ENCODE measurements at regions not wholly inside any gene's neighbourhood (a gene's known extent, or its start where the extent isn't known, plus 50 kb on each side); places are given as distances from the start of the nearest gene placed in this dataset.

DNA sequence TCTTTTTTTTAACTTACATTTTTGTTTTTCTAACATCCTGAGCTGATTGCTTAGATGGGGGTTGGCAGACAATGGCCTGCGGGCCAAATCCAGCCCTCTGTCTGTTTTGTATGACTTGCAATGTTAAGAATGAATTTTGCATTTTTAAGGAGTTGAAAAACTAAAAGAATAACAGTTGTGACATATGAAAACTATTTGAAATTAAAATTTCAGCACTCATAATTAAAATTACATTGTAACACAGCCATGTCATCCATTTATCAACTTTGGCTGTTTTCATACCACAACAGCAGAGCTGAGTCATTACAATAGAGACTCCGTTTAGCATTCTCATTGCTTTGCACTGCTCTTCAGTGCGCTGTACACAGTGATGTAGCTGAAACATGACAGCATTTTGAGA, 94.1 kb upstream of the MC4R start:
- Histone ChIP-seq H3K4me1 (ENCODE audit: control insufficient read depth, insufficient read depth, low read length) (no peaks in the 10 kb centered on the region), H3K27me3 (ENCODE audit: control insufficient read depth, insufficient read depth, low read length) (no peaks in the 10 kb centered on the region), H3K4me3 (ENCODE audit: low read length) (no peak overlapping the region), H3K27ac (ENCODE audit: low read length) (no peak overlapping the region), H3K9me3 (ENCODE audit: control insufficient read depth, insufficient read depth, low read length) (no peaks in the 10 kb centered on the region), H3K36me3 (ENCODE audit: control insufficient read depth, insufficient read depth, low read length) (no peaks in the 10 kb centered on the region)
- H3K27me3 Mint-ChIP-seq (ENCODE audit: low read depth in 2 of 2), result no peaks in the 10 kb centered on the region
- intact Hi-C loops (cut with micrococcal nuclease), result no loop called here
- ATAC-seq (no peak), DNase-seq (no peak)
- H3K4me3 Mint-ChIP-seq, result no peak overlapping the region
- peaks cover 2 to 4% of the 10 kb centered on the region in 2 donors for H3K9me3 Mint-ChIP-seq
- WGBS (ENCODE audit: insufficient coverage), result 95% methylated on average over 2 of the region's 3 CpGs
- H3K27ac Mint-ChIP-seq, result no peak overlapping the region
- TF ChIP-seq, protein P1, sequence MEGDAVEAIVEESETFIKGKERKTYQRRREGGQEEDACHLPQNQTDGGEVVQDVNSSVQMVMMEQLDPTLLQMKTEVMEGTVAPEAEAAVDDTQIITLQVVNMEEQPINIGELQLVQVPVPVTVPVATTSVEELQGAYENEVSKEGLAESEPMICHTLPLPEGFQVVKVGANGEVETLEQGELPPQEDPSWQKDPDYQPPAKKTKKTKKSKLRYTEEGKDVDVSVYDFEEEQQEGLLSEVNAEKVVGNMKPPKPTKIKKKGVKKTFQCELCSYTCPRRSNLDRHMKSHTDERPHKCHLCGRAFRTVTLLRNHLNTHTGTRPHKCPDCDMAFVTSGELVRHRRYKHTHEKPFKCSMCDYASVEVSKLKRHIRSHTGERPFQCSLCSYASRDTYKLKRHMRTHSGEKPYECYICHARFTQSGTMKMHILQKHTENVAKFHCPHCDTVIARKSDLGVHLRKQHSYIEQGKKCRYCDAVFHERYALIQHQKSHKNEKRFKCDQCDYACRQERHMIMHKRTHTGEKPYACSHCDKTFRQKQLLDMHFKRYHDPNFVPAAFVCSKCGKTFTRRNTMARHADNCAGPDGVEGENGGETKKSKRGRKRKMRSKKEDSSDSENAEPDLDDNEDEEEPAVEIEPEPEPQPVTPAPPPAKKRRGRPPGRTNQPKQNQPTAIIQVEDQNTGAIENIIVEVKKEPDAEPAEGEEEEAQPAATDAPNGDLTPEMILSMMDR (IDR thresholded peaks at IDR 0.05), result no peak
- no peaks in the 10 kb centered on the region for H3K36me3 Mint-ChIP-seq
- no peaks in the 10 kb centered on the region for H3K4me1 Mint-ChIP-seq

DNA sequence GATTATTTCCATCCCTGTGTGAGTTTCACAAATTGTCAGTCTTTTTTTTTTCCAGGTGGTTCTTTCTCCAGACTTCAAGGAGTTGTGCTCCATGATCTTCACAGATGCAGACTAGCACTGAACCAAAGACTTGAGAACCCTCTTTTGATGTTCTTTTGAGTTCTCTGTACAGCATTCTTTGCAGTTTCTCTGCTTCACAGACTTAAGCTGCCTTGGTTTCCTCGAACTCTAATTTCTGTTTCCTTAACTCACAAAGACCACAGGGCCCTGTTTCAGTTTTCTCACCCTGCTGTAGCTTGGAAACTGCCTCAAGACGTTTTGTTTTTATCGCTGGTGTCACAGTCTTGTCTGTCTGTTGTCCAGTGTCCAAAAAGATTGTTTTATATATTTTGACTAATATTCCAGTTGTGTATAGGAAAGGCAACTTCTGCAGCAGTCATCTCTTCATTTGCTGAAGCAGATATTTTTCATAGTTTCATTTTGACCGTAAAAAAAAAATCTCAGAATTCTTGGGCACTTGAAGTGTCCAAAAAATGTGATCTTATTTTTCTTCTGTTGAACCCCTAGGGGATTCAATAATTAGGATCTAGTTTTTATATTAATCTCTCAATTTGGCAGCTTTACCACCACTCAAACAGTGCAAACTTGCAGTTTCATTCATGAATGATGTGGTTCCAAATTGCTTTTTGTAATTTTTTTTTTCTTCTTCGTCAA, 97.0 kb upstream of the MC4R start:
- intact Hi-C loops (cut with micrococcal nuclease), result no loop called here
- DNase-seq (no peak), ATAC-seq (no peak)
- H3K27me3 ChIP-seq (ENCODE audit: control insufficient read depth, insufficient read depth, low read length), result no peaks in the 10 kb centered on the region
- no peaks in the 10 kb centered on the region for H3K4me1 ChIP-seq (ENCODE audit: control insufficient read depth, insufficient read depth, low read length)
- H3K36me3 ChIP-seq (ENCODE audit: control insufficient read depth, insufficient read depth, low read length), result no peaks in the 10 kb centered on the region
- Mint-ChIP-seq H3K36me3 (no peaks in the 10 kb centered on the region), H3K4me1 (no peaks in the 10 kb centered on the region), H3K9me3 (peaks cover 3 to 5% of the 10 kb centered on the region in 2 donors), H3K4me3 (no peak overlapping the region), H3K27ac (no peak overlapping the region), H3K27me3 (ENCODE audit: low read depth in 2 of 2) (no peaks in the 10 kb centered on the region)
- no peaks in the 10 kb centered on the region for H3K9me3 ChIP-seq (ENCODE audit: control insufficient read depth, insufficient read depth, low read length)
- TF ChIP-seq, protein P1 (IDR thresholded peaks at IDR 0.05), result no peak
- no peak overlapping the region for H3K27ac ChIP-seq (ENCODE audit: low read length)
- 79% methylated on average over 5 of the region's 5 CpGs for WGBS (ENCODE audit: insufficient coverage)
- no peak overlapping the region for H3K4me3 ChIP-seq (ENCODE audit: low read length)

DNA sequence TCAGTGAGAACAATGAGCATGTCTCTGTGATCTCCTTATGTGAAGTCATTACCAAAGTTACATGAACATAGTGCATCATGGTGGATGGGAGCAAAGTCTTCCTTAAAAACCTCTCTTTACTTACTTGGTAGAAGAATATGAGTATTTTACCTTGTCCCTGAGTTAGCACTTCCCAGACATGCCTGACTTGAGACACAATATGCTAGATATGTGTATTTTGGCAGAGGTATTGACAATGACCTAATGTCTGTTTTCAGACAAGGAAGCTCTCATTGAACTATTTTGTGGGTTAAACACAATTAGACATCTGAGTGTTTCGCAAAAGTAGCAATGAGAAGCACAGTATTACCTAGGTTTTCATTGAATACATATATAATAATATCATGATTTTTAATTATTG, 99.1 kb upstream of the MC4R start:
- H3K9me3 ChIP-seq (ENCODE audit: control insufficient read depth, insufficient read depth, low read length), result no peaks in the 10 kb centered on the region
- Mint-ChIP-seq H3K27ac (no peak overlapping the region), H3K36me3 (no peaks in the 10 kb centered on the region), H3K9me3 (peaks cover 4 to 6% of the 10 kb centered on the region in 2 donors), H3K4me3 (no peak overlapping the region), H3K4me1 (no peaks in the 10 kb centered on the region), H3K27me3 (ENCODE audit: low read depth in 2 of 2) (no peaks in the 10 kb centered on the region)
- WGBS (ENCODE audit: insufficient coverage), result no CpG with 5 or more reads among the region's 1 CpG
- H3K4me3 ChIP-seq (ENCODE audit: low read length), result no peak overlapping the region
- no peak overlapping the region for H3K27ac ChIP-seq (ENCODE audit: low read length)
- intact Hi-C loops (cut with micrococcal nuclease), result no loop called here
- no peaks in the 10 kb centered on the region for H3K27me3 ChIP-seq (ENCODE audit: control insufficient read depth, insufficient read depth, low read length)
- ATAC-seq (no peak), DNase-seq (no peak)
- no peaks in the 10 kb centered on the region for H3K36me3 ChIP-seq (ENCODE audit: control insufficient read depth, insufficient read depth, low read length)
- H3K4me1 ChIP-seq (ENCODE audit: control insufficient read depth, insufficient read depth, low read length), result no peaks in the 10 kb centered on the region
- TF ChIP-seq, protein P1 (IDR thresholded peaks at IDR 0.05), result no peak

DNA sequence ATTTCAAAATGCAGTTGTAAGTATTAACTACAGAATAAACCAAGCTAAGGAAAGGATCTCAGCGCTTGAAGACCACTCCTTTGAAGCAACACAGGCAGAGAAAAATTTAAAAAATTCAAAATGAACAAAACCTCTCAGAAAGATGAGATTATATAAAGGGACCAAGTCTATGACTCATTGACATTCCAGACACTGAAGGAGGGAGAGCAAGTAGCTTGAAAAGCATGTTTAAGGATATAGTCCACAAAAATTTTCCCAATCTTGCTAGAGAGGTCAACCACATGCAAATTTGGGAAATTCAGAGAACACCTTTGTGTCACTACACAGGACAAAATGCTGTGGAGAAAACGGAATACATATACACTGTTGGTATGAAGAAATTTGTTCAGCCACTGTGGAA, 112.6 kb upstream of the MC4R start:
- Mint-ChIP-seq H3K27ac (no peak overlapping the region), H3K4me3 (no peak overlapping the region), H3K27me3 (ENCODE audit: low read depth in 2 of 2) (no peaks in the 10 kb centered on the region), H3K4me1 (no peaks in the 10 kb centered on the region), H3K9me3 (peaks cover 8 to 17% of the 10 kb centered on the region in 2 donors), H3K36me3 (peaks cover 6% of the 10 kb centered on the region)
- ATAC-seq (no peak), DNase-seq (no peak)
- intact Hi-C loops (cut with micrococcal nuclease), result no loop called here
- H3K36me3 ChIP-seq (ENCODE audit: control insufficient read depth, insufficient read depth, low read length), result no peaks in the 10 kb centered on the region
- no CpG with 5 or more reads among the region's 2 CpGs for WGBS (ENCODE audit: insufficient coverage)
- H3K4me3 ChIP-seq (ENCODE audit: low read length), result no peak overlapping the region
- H3K27me3 ChIP-seq (ENCODE audit: control insufficient read depth, insufficient read depth, low read length), result no peaks in the 10 kb centered on the region
- H3K27ac ChIP-seq (ENCODE audit: low read length), result no peak overlapping the region
- no peaks in the 10 kb centered on the region for H3K4me1 ChIP-seq (ENCODE audit: control insufficient read depth, insufficient read depth, low read length)
- TF ChIP-seq, protein P1 (IDR thresholded peaks at IDR 0.05), result no peak
- no peaks in the 10 kb centered on the region for H3K9me3 ChIP-seq (ENCODE audit: control insufficient read depth, insufficient read depth, low read length)
